Stimulated activated CD8-positive, alpha-beta memory T cell treated with anti-CD3 and anti-CD28 coated beads, Interleukin-12 subunit alpha, Interleukin-12 subunit beta, amount 100 ng/mL, for 4 hours (primary cell): ENCODE measurements at regions not wholly inside any gene's neighbourhood (a gene's known extent, or its start where the extent isn't known, plus 50 kb on each side); places are given as distances from the start of the nearest gene placed in this dataset.

Source experiments
- DNase-seq: peaks from one replicate; pipeline ENCODE4 v3.0.0-alpha.2; 2020; ENCODE audit warnings: low read depth

GRCh38 chr2:120919771-120920453 lies 184.2 kb downstream of the GLI2 start:
- DNase-seq, result no peak

- DNase-seq, result no peak
Observed at GRCh38 chr2:120920454-120921148, 184.9 kb downstream of the GLI2 start.

GRCh38 chr2:120921457-120921856 lies 185.8 kb downstream of the GLI2 start:
- DNase-seq, result no peak

- DNase-seq, result no peak
Observed at GRCh38 chr2:120922571-120923332, 187.1 kb downstream of the GLI2 start.

GRCh38 chr2:120923426-120923825 lies 187.8 kb downstream of the GLI2 start:
- no peak for DNase-seq

GRCh38 chr2:120924924-120925323 lies 189.3 kb downstream of the GLI2 start:
- no peak for DNase-seq

- no peak for DNase-seq
Observed at GRCh38 chr2:120926463-120927264, 191.0 kb downstream of the GLI2 start.

- DNase-seq, result no peak
Observed at GRCh38 chr2:120927265-120927628, 191.6 kb downstream of the GLI2 start.

GRCh38 chr2:120929829-120930228 lies 194.2 kb downstream of the GLI2 start:
- no peak for DNase-seq

GRCh38 chr2:120930236-120930635 lies 194.6 kb downstream of the GLI2 start:
- no peak for DNase-seq

GRCh38 chr2:120930864-120931263 lies 195.2 kb downstream of the GLI2 start:
- no peak for DNase-seq

GRCh38 chr2:120932472-120932871 lies 196.8 kb downstream of the GLI2 start:
- no peak for DNase-seq

GRCh38 chr2:120932881-120933280 lies 197.2 kb downstream of the GLI2 start:
- no peak for DNase-seq

- no peak for DNase-seq
Observed at GRCh38 chr2:120933693-120934573, 198.3 kb downstream of the GLI2 start.

GRCh38 chr2:120934574-120935338 lies 199.1 kb downstream of the GLI2 start:
- no peak for DNase-seq

- no peak for DNase-seq
Observed at GRCh38 chr2:120935339-120936313, 200.0 kb downstream of the GLI2 start.

GRCh38 chr2:120936476-120937334 lies 201.0 kb downstream of the GLI2 start:
- DNase-seq, result no peak

- DNase-seq, result no peak
Observed at GRCh38 chr2:120937686-120938044, 202.0 kb downstream of the GLI2 start.
